ENCODE measurements at regions not wholly inside any gene's neighbourhood (a gene's known extent, or its start where the extent isn't known, plus 50 kb on each side); places are given as distances from the start of the nearest gene placed in this dataset.

DNA sequence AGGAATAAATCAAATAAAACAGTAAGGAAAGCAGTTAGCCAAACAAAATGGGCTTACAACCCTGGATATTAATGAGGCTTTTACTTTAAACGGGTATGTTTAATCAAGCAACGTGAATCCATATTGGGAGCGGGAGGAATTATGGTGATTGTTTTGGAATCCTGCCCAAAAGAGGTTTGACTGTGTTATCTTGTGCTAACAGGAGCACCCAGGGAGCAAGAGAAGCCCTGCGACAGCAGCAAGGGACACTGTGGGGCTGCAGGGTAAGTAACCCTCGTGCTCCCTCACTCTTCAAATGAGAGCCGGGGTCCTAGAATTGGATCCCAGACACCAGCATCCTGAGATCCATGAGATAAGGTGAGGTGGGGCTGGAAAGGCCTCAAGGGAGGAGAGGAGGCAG, 72.6 kb upstream of the PGBD5 start:
- Histone ChIP-seq H3K9ac (ENCODE audit: low read length in 3 of 3) (no peak overlapping the region), H3K27ac (ENCODE audit: low read depth in 2 of 2, low read length in 2 of 2) (no peak overlapping the region), H3K36me3 (ENCODE audit: control insufficient read depth in 2 of 3, insufficient read depth in 3 of 3, low read length in 3 of 3) (no peaks in the 10 kb centered on the region), H3K4me3 (ENCODE audit: low read length in 3 of 3) (no peak overlapping the region), H3K9me3 (ENCODE audit: control insufficient read depth in 2 of 3, insufficient read depth in 1 of 3, low read length in 3 of 3) (no peaks in the 10 kb centered on the region), H3K27me3 (ENCODE audit: control insufficient read depth, insufficient read depth, low read length) (no peaks in the 10 kb centered on the region), H3K4me1 (ENCODE audit: control insufficient read depth in 2 of 3, insufficient read depth in 2 of 3, low read depth in 1 of 3, low read length in 3 of 3) (peaks cover 0 to 9% (median 0%) of the 10 kb centered on the region in 3 donors)
- FAIRE-seq (no peak), DNase-seq (no peak)
- TF ChIP-seq, protein P1, sequence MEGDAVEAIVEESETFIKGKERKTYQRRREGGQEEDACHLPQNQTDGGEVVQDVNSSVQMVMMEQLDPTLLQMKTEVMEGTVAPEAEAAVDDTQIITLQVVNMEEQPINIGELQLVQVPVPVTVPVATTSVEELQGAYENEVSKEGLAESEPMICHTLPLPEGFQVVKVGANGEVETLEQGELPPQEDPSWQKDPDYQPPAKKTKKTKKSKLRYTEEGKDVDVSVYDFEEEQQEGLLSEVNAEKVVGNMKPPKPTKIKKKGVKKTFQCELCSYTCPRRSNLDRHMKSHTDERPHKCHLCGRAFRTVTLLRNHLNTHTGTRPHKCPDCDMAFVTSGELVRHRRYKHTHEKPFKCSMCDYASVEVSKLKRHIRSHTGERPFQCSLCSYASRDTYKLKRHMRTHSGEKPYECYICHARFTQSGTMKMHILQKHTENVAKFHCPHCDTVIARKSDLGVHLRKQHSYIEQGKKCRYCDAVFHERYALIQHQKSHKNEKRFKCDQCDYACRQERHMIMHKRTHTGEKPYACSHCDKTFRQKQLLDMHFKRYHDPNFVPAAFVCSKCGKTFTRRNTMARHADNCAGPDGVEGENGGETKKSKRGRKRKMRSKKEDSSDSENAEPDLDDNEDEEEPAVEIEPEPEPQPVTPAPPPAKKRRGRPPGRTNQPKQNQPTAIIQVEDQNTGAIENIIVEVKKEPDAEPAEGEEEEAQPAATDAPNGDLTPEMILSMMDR (IDR thresholded peaks at IDR 0.05; ENCODE audit: borderline replicate concordance, extremely low read depth, insufficient read depth): no peak
- intact Hi-C loops (cut with DNase I): no loop called here

DNA sequence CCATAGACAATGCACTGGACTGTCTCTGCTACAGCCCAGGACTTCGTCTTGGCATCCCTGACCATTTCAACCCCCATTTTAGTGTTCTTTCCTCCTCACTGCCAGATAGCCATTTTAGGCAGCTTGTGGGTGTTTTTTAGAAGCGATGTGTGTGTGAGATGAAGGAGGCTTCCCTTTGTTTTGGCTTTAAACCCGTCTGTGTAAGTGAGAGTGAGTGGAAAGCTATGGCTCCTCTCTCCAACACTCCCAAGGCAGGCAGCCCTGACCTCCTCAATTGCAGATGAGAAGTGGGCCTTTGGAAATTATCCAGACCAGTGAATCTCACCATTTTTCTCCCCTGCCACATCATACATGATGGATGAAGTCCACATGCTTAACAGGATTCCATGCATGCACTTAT, 70.3 kb upstream of the PGBD5 start:
- no peaks in the 10 kb centered on the region for H3K9me3 ChIP-seq (ENCODE audit: control insufficient read depth in 2 of 3, insufficient read depth in 1 of 3, low read length in 3 of 3)
- H3K27ac ChIP-seq (ENCODE audit: low read depth in 2 of 2, low read length in 2 of 2): peak overlapping the region in 1 of 2 donors; percentile 34
- no peak overlapping the region for H3K4me3 ChIP-seq (ENCODE audit: low read length in 3 of 3)
- DNase-seq (no peak), FAIRE-seq (no peak)
- TF ChIP-seq, protein P1 (IDR thresholded peaks at IDR 0.05; ENCODE audit: borderline replicate concordance, extremely low read depth, insufficient read depth): no peak
- H3K9ac ChIP-seq (ENCODE audit: low read length in 3 of 3): no peak overlapping the region
- no peaks in the 10 kb centered on the region for H3K36me3 ChIP-seq (ENCODE audit: control insufficient read depth in 2 of 3, insufficient read depth in 3 of 3, low read length in 3 of 3)
- H3K4me1 ChIP-seq (ENCODE audit: control insufficient read depth in 2 of 3, insufficient read depth in 2 of 3, low read depth in 1 of 3, low read length in 3 of 3): peaks cover 0 to 7% (median 0%) of the 10 kb centered on the region in 3 donors
- H3K27me3 ChIP-seq (ENCODE audit: control insufficient read depth, insufficient read depth, low read length): no peaks in the 10 kb centered on the region
- intact Hi-C loops (cut with DNase I): no loop called here

DNA sequence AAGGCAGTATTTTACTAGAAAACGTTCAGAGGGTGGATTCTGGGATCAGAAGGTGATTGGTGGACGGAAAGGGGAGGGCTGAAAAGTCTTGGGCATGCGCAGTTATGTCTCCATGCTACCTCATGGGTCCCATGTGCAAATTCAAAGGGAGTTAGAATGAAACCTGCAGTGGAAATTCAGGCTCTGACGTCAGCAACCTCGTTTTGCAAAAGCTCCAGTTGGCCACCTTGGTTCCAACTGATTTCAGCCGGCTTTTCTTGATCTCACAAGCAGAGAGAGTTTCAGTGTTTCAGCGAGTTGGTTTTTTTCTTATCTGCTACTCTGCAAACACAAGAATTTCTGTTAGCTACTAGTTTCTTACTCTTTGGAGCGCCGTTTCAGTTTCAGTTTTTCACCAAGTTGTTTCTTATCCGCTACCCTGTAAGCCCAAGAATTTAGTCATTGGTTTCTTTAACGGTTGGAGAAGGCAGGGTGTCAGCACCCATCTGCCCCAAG, 69.8 kb upstream of the PGBD5 start:
- Histone ChIP-seq H3K4me1 (ENCODE audit: control insufficient read depth in 2 of 3, insufficient read depth in 2 of 3, low read depth in 1 of 3, low read length in 3 of 3) (peaks cover 0 to 2% (median 0%) of the 10 kb centered on the region in 3 donors), H3K9ac (ENCODE audit: low read length in 3 of 3) (no peak overlapping the region), H3K36me3 (ENCODE audit: control insufficient read depth in 2 of 3, insufficient read depth in 3 of 3, low read length in 3 of 3) (no peaks in the 10 kb centered on the region), H3K9me3 (ENCODE audit: control insufficient read depth in 2 of 3, insufficient read depth in 1 of 3, low read length in 3 of 3) (no peaks in the 10 kb centered on the region), H3K27ac (ENCODE audit: low read depth in 2 of 2, low read length in 2 of 2) (peak overlapping the region in 1 of 2 donors; percentile 34), H3K27me3 (ENCODE audit: control insufficient read depth, insufficient read depth, low read length) (no peaks in the 10 kb centered on the region), H3K4me3 (ENCODE audit: low read length in 3 of 3) (no peak overlapping the region)
- TF ChIP-seq, protein P1 (IDR thresholded peaks at IDR 0.05; ENCODE audit: borderline replicate concordance, extremely low read depth, insufficient read depth): no peak
- no peak for DNase-seq
- FAIRE-seq: no peak
- intact Hi-C loops (cut with DNase I): no loop called here

DNA sequence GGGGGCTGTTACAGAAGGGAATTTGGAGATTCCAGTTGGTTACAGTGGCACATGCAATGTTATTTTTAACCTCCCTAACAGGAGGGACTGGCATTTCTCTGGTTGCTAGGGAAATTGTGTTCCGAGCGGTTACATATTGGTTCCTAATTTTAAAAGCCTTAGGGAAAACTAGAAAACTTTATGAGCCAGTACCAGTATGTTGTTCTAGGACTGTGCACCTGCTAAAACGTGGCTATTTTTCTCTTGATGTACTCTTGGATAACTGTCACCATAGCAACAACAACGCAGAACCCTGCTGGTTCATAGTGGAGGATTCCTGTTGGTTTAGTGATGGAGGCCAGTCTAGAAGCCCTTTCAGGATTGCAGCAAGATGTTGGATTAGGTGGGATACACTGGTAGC, 68.9 kb upstream of the PGBD5 start:
- DNase-seq (peak in 3 of 5 donors; percentile 43 to 81 (median 57)), FAIRE-seq (no peak)
- no peak overlapping the region for H3K9ac ChIP-seq (ENCODE audit: low read length in 3 of 3)
- H3K9me3 ChIP-seq (ENCODE audit: control insufficient read depth in 2 of 3, insufficient read depth in 1 of 3, low read length in 3 of 3): no peaks in the 10 kb centered on the region
- H3K27ac ChIP-seq (ENCODE audit: low read depth in 2 of 2, low read length in 2 of 2): no peak overlapping the region
- H3K27me3 ChIP-seq (ENCODE audit: control insufficient read depth, insufficient read depth, low read length): no peaks in the 10 kb centered on the region
- H3K4me1 ChIP-seq (ENCODE audit: control insufficient read depth in 2 of 3, insufficient read depth in 2 of 3, low read depth in 1 of 3, low read length in 3 of 3): no peaks in the 10 kb centered on the region
- intact Hi-C loops (cut with DNase I): no loop called here
- TF ChIP-seq, protein P1 (IDR thresholded peaks at IDR 0.05; ENCODE audit: borderline replicate concordance, extremely low read depth, insufficient read depth): no peak
- H3K4me3 ChIP-seq (ENCODE audit: low read length in 3 of 3): no peak overlapping the region
- H3K36me3 ChIP-seq (ENCODE audit: control insufficient read depth in 2 of 3, insufficient read depth in 3 of 3, low read length in 3 of 3): no peaks in the 10 kb centered on the region
